WTC11 (cell line): ENCODE measurements at regions not wholly inside any gene's neighbourhood (a gene's known extent, or its start where the extent isn't known, plus 50 kb on each side); places are given as distances from the start of the nearest gene placed in this dataset.

ENCODE experiments used
- ATAC-seq: fragments of 200-7000 bp; cut with Tn5 transposase; 2 replicates; pipeline ENCODE4 v1.10.0; 2021; ENCODE audit warnings: mild to moderate bottlenecking, moderate library complexity
- CTCF ChIA-PET: fragments of 300-600 bp; sonication (Branson Sonifier 250); formaldehyde crosslinking; loops from one replicate; lab custom pipeline; 2021; ENCODE audit warnings: antibody characterized with exemption; lab: Charles Lee
- POLR2A ChIA-PET: fragments of 350-600 bp; sonication (Branson Sonifier 250); formaldehyde crosslinking; loops from one replicate; lab custom pipeline; 2021; ENCODE audit warnings: antibody characterized with exemption; lab: Charles Lee
- DNase-seq: peaks from one replicate; pipeline ENCODE4 v3.0.0; 2021; ENCODE audit warnings: low spot score
- H3K27ac Mint-ChIP-seq: 2 replicates; pipeline ENCODE4 v1.8.0; 2021; ENCODE audit warnings: mixed read lengths
- H3K27me3 Mint-ChIP-seq: 2 replicates; pipeline ENCODE4 v1.8.0; 2021; ENCODE audit warnings: low read depth, mild to moderate bottlenecking, moderate library complexity, mixed read lengths
- H3K36me3 Mint-ChIP-seq: 2 replicates; pipeline ENCODE4 v1.8.0; 2021; ENCODE audit warnings: mixed read lengths
- H3K4me1 Mint-ChIP-seq: 2 replicates; pipeline ENCODE4 v1.8.0; 2022; ENCODE audit warnings: mixed read lengths
- H3K4me3 Mint-ChIP-seq: 2 replicates; pipeline ENCODE4 v1.8.0; 2021; ENCODE audit warnings: mild to moderate bottlenecking, moderate library complexity, mixed read lengths
- H3K9me3 Mint-ChIP-seq: 2 replicates; pipeline ENCODE4 v1.8.0; 2021; ENCODE audit warnings: mixed read lengths
- ARID4B ChIP-seq: sonication (generic); formaldehyde crosslinking; IDR thresholded peaks from 2 replicates; pipeline ENCODE4 v1.8.0; 2023; ENCODE audit warnings: missing genetic modification reagents, mild to moderate bottlenecking, borderline replicate concordance
- CREM ChIP-seq: sonication (generic); formaldehyde crosslinking; IDR thresholded peaks from 2 replicates; pipeline ENCODE4 v1.8.1; 2022; ENCODE audit warnings: mild to moderate bottlenecking, missing genetic modification reagents, moderate library complexity
- ERG ChIP-seq: fragments of 250-450 bp; sonication (Bioruptor Pico); IDR thresholded peaks from 2 replicates; pipeline ENCODE4 v1.8.0; 2021; ENCODE audit warnings: mild to moderate bottlenecking
- KAT7 ChIP-seq: sonication (generic); formaldehyde crosslinking; IDR thresholded peaks from 2 replicates; pipeline ENCODE4 v1.8.1; 2023; ENCODE audit warnings: missing genetic modification reagents, mild to moderate bottlenecking, borderline replicate concordance
- NFATC4 ChIP-seq: fragments of 250-450 bp; sonication (Bioruptor Pico); IDR thresholded peaks from 2 replicates; pipeline ENCODE4 v1.9.0; 2021; ENCODE audit warnings: mild to moderate bottlenecking
- NFE2L1 ChIP-seq: sonication (generic); formaldehyde crosslinking; IDR thresholded peaks from 2 replicates; pipeline ENCODE4 v1.8.1; 2023; ENCODE audit warnings: missing genetic modification reagents
- NR1H2 ChIP-seq: sonication (generic); formaldehyde crosslinking; IDR thresholded peaks from 2 replicates; pipeline ENCODE4 v1.9.0; 2021; ENCODE audit warnings: mild to moderate bottlenecking, moderate library complexity, missing genetic modification reagents
- RELA ChIP-seq: sonication (generic); formaldehyde crosslinking; IDR thresholded peaks from 2 replicates; pipeline ENCODE4 v1.8.1; 2022; ENCODE audit warnings: missing genetic modification reagents, mild to moderate bottlenecking, borderline replicate concordance
- SMAD3 ChIP-seq: sonication (generic); formaldehyde crosslinking; IDR thresholded peaks from 2 replicates; pipeline ENCODE4 v1.8.0; 2022; ENCODE audit warnings: missing genetic modification reagents, mild to moderate bottlenecking, borderline replicate concordance
- TP53 ChIP-seq: sonication (generic); formaldehyde crosslinking; IDR thresholded peaks from 2 replicates; pipeline ENCODE4 v1.8.1; 2023; ENCODE audit warnings: mild to moderate bottlenecking, missing genetic modification reagents
- ZMAT4 ChIP-seq: fragments of 250-450 bp; sonication (Bioruptor Pico); IDR thresholded peaks from 2 replicates; pipeline ENCODE4 v1.9.0; 2021; ENCODE audit warnings: mild to moderate bottlenecking
- ZNF396 ChIP-seq: fragments of 250-450 bp; sonication (Bioruptor Pico); IDR thresholded peaks from 2 replicates; pipeline ENCODE4 v1.8.0; 2021; ENCODE audit warnings: mild to moderate bottlenecking, moderate library complexity, borderline replicate concordance
- TF ChIP-seq, protein P1 (sequence below): sonication (generic); formaldehyde crosslinking; IDR thresholded peaks from 2 replicates; pipeline ENCODE4 v1.8.1; 2022; ENCODE audit warnings: low read depth, mild to moderate bottlenecking, moderate library complexity, missing genetic modification reagents, borderline replicate concordance
- TF ChIP-seq, protein P2 (sequence below): fragments of 200-600 bp; IDR thresholded peaks from 2 replicates; pipeline ENCODE4 v1.8.0; 2022; ENCODE audit warnings: antibody characterized with exemption
- TF ChIP-seq, protein P3 (sequence below): sonication (generic); formaldehyde crosslinking; IDR thresholded peaks from 2 replicates; pipeline ENCODE4 v1.8.1; 2022; ENCODE audit warnings: mild to moderate bottlenecking, missing genetic modification reagents, moderate library complexity, borderline replicate concordance
- TF ChIP-seq, protein P4 (sequence below): fragments of 250-450 bp; sonication (Bioruptor Pico); IDR thresholded peaks from 2 replicates; pipeline ENCODE4 v2.1.2; 2022; ENCODE audit warnings: mild to moderate bottlenecking, moderate library complexity
- TF ChIP-seq, protein P5 (sequence below): fragments of 250-450 bp; sonication (Bioruptor Pico); IDR thresholded peaks from 2 replicates; pipeline ENCODE4 v1.9.0; 2021; ENCODE audit warnings: mild to moderate bottlenecking

DNA sequence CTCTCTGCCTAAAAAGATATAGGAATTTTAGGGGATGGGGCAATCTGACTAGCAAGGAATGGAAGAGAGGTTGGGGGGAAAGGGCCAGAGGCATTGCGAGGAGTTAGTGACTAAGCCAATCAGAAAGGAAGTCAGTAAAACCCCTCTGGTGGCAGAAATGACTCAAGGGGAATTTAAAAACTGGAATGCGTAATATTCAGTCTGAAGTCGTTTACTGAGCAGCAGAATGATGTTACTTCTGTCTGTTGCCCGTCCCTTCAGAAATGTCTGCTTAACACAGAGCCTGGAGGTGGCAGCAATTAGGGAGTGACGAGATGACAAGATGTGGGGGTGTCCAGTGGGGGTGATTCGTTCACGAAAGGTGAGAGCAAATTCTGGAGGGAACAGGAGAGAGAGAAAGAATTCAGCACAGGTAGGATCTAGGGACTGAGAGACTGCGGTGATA, 107.7 kb upstream of the CLMP start:
- H3K4me3 Mint-ChIP-seq, result no peak overlapping the region
- H3K27me3 Mint-ChIP-seq, result peaks cover 27% of the 10 kb centered on the region
- POLR2A ChIA-PET, result no interaction called here

GRCh38 chr11:123301696-123302400, 106.8 kb upstream of the CLMP start:
- ChIA-PET POLR2A (no interaction called here), CTCF (interaction anchor here (0.9 to 4.4 kb wide), 11 partner anchors 9 to 419 kb away, joined by 3 to 23 read pairs (median 4); no protein-coding TSS in a partner anchor)
- Mint-ChIP-seq H3K4me3 (peak overlapping the region; percentile 82), H3K4me1 (peaks cover 25% of the 10 kb centered on the region), H3K27ac (no peak overlapping the region), H3K36me3 (no peaks in the 10 kb centered on the region), H3K9me3 (no peaks in the 10 kb centered on the region), H3K27me3 (peaks cover 27% of the 10 kb centered on the region)
- peak; percentile 77 for ATAC-seq
- peak; percentile 83 for DNase-seq
- TF ChIP-seq NFE2L1 (CRISPR knock-in tag), result no peak
- no peak for TF ChIP-seq SMAD3
- TF ChIP-seq NR1H2 (CRISPR knock-in tag), result no peak
- TF ChIP-seq ARID4B (CRISPR knock-in tag), result 0 out of 2 replicates have a peak, but pooled peaks have one; percentile 66
- no peak for TF ChIP-seq ERG (CRISPR knock-in tag)
- TF ChIP-seq, protein P1, sequence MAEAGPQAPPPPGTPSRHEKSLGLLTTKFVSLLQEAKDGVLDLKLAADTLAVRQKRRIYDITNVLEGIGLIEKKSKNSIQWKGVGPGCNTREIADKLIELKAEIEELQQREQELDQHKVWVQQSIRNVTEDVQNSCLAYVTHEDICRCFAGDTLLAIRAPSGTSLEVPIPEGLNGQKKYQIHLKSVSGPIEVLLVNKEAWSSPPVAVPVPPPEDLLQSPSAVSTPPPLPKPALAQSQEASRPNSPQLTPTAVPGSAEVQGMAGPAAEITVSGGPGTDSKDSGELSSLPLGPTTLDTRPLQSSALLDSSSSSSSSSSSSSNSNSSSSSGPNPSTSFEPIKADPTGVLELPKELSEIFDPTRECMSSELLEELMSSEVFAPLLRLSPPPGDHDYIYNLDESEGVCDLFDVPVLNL, result no peak
- TF ChIP-seq RELA (CRISPR knock-in tag), result no peak; the same call in 1 of the 2 replicates
- TF ChIP-seq, protein P2, sequence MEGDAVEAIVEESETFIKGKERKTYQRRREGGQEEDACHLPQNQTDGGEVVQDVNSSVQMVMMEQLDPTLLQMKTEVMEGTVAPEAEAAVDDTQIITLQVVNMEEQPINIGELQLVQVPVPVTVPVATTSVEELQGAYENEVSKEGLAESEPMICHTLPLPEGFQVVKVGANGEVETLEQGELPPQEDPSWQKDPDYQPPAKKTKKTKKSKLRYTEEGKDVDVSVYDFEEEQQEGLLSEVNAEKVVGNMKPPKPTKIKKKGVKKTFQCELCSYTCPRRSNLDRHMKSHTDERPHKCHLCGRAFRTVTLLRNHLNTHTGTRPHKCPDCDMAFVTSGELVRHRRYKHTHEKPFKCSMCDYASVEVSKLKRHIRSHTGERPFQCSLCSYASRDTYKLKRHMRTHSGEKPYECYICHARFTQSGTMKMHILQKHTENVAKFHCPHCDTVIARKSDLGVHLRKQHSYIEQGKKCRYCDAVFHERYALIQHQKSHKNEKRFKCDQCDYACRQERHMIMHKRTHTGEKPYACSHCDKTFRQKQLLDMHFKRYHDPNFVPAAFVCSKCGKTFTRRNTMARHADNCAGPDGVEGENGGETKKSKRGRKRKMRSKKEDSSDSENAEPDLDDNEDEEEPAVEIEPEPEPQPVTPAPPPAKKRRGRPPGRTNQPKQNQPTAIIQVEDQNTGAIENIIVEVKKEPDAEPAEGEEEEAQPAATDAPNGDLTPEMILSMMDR, result peak; percentile 85
- no peak for TF ChIP-seq ZMAT4 (CRISPR knock-in tag)
- TF ChIP-seq, protein P3, sequence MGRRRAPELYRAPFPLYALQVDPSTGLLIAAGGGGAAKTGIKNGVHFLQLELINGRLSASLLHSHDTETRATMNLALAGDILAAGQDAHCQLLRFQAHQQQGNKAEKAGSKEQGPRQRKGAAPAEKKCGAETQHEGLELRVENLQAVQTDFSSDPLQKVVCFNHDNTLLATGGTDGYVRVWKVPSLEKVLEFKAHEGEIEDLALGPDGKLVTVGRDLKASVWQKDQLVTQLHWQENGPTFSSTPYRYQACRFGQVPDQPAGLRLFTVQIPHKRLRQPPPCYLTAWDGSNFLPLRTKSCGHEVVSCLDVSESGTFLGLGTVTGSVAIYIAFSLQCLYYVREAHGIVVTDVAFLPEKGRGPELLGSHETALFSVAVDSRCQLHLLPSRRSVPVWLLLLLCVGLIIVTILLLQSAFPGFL (CRISPR knock-in tag), result no peak
- TF ChIP-seq NFATC4 (CRISPR knock-in tag), result no peak
- peak; percentile 51; the same call in 1 of the 2 replicates for TF ChIP-seq TP53 (CRISPR knock-in tag)

More for the DNA sequence above, 107.7 kb upstream of the CLMP start:
- TF ChIP-seq, protein P4, sequence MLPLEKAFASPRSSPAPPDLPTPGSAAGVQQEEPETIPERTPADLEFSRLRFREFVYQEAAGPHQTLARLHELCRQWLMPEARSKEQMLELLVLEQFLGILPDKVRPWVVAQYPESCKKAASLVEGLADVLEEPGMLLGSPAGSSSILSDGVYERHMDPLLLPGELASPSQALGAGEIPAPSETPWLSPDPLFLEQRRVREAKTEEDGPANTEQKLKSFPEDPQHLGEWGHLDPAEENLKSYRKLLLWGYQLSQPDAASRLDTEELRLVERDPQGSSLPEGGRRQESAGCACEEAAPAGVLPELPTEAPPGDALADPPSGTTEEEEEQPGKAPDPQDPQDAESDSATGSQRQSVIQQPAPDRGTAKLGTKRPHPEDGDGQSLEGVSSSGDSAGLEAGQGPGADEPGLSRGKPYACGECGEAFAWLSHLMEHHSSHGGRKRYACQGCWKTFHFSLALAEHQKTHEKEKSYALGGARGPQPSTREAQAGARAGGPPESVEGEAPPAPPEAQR (CRISPR knock-in tag), result no peak
- TF ChIP-seq, protein P5, sequence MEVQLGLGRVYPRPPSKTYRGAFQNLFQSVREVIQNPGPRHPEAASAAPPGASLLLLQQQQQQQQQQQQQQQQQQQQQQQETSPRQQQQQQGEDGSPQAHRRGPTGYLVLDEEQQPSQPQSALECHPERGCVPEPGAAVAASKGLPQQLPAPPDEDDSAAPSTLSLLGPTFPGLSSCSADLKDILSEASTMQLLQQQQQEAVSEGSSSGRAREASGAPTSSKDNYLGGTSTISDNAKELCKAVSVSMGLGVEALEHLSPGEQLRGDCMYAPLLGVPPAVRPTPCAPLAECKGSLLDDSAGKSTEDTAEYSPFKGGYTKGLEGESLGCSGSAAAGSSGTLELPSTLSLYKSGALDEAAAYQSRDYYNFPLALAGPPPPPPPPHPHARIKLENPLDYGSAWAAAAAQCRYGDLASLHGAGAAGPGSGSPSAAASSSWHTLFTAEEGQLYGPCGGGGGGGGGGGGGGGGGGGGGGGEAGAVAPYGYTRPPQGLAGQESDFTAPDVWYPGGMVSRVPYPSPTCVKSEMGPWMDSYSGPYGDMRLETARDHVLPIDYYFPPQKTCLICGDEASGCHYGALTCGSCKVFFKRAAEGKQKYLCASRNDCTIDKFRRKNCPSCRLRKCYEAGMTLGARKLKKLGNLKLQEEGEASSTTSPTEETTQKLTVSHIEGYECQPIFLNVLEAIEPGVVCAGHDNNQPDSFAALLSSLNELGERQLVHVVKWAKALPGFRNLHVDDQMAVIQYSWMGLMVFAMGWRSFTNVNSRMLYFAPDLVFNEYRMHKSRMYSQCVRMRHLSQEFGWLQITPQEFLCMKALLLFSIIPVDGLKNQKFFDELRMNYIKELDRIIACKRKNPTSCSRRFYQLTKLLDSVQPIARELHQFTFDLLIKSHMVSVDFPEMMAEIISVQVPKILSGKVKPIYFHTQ (CRISPR knock-in tag), result no peak
- TF ChIP-seq CREM (CRISPR knock-in tag), result no peak
- no peak for TF ChIP-seq ZNF396 (CRISPR knock-in tag)
- no peak for TF ChIP-seq KAT7 (CRISPR knock-in tag)
- peaks cover 31% of the 10 kb centered on the region for H3K4me1 Mint-ChIP-seq
- no peaks in the 10 kb centered on the region for H3K9me3 Mint-ChIP-seq
- H3K27ac Mint-ChIP-seq, result no peak overlapping the region
- DNase-seq, result no peak
- H3K36me3 Mint-ChIP-seq, result no peaks in the 10 kb centered on the region
- CTCF ChIA-PET, result interaction anchor here (0.9 to 3.1 kb wide), 3 partner anchors 105 to 419 kb away, joined by 3 to 22 read pairs (median 3); no protein-coding TSS in a partner anchor
- ATAC-seq, result no peak
